ENCODE measurements at regions not wholly inside any gene's neighbourhood (a gene's known extent, or its start where the extent isn't known, plus 50 kb on each side); places are given as distances from the start of the nearest gene placed in this dataset.

DNA sequence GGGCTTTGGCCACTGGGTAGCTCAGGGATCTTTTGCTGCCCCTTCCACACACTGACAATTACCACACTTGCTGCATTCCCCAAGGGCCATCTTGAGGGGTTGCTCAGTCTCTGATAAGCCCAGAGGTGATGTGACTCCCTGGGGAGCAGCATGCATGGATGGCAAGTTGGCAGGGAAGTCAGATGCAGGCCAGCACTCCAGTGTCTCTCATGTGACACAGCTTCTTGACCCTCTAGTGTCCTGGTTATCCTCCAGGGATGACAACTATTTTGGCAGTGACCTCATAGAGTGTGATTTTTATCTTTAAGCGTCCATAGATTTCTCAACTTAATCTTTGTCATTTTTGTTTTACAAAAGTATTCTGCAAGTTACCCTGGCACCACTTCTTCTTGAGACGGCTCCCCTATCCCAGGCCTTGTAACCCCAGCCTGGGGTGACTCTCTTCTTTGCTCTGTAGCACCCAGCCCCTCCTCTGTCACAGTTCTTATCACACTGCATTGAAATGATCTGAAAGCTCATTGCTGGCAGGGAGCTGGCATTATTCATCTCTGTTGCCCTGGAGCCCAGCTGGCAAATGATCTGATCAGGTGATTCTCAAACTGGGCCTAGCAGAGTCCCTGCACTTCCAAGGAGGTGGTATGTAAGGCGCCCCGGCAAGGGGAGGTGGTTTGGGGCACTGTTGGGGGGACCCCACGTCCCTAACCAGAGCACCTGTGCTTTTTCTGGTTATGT, 72.6 kb downstream of the TENT5C start:
- DNase-seq (ENCODE audit: low spot score): no peak

- DNase-seq (ENCODE audit: low spot score): no peak
These were observed 73.5 kb downstream of the TENT5C start for GRCh38 chr1:117679299-117679698.

DNA sequence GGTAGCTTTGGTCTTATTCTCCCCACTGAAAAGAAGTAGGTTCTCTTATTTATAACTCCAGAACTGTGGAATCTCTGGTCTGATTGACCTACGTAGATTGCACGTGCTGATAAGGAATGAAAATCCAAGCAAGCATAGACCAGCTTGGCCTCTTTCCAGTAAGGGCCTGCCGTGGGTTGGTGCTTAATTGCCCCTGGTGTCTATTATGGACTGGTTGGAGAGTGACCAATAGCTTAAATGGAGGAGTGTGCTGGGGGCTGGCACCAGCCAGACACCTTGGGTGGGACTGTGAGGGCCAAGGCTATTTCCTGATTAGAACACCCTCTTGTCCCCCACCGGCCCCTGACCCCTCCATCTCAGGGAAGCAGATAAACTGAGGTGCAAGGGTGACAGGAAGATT, 74.0 kb downstream of the TENT5C start:
- no peak for DNase-seq (ENCODE audit: low spot score)

DNA sequence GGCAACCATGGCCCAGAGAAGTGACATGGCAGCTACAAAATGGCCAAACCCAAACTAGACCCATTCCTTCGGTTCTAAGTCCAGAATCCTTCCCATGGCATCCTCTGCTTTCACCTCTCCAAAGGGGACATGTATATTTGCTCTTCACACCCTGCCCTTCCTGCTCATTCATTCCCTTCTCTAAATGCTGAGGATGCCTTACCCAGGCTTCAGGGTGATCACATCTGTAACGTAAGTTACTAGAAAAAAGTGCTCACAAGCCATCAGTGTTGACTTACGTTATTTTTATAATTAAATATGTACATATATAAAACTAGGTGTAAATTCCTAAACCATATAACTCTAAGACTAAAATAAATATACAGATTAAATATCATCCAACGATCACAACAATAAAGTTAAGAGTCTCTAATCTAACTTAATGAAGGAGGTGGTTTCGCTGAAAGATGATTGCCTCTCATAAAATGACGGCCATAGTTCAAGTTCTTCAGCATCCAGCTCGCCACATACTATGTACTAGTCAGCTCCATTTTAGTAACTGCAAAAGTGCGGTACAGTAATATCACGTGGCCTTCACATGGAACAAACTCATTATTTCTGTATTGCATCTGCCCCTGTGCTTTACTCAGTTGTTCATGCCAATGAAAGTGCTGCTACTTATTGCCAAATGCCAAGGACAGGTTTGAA, 74.6 kb downstream of the TENT5C start:
- no peak for DNase-seq (ENCODE audit: low spot score)

DNA sequence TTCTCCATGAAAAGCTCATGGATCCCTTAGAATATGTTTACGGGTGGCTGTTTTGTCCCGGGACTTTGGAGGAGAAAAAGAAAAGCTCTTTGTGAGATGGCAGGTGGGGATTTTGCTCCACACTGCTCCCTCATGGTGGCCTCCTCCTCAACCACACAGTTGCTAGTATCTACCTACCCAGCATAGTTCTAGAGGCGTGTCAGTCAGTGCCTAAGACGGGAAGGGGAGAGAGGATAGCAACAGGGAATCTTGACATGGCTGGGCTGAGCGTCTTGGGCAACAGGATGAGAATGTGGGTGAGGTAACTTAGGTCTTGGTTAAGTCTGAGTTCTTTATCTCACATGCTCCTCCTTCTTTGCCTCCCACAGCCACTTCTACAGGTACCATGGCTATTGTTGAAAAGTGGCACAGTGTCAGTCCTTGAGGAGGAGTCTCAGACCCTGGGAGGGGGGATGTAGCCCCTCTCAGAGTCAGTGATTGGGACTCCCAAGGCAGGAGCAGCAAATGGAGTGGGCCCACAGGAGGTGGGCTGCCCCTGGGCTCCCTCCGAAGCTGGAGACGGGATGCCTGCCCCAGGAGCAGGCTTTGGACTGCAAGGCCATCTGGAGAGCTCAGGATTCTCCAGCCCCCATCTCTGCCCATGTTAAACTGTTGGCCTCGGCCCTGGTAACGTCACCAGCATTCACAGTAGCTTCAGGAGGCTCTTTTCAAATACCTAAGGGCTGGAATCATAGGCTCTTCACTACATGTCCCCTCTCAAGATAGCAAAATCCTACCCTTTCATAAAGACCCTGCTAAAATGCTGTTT, 75.4 kb downstream of the TENT5C start:
- DNase-seq (ENCODE audit: low spot score): no peak

DNA sequence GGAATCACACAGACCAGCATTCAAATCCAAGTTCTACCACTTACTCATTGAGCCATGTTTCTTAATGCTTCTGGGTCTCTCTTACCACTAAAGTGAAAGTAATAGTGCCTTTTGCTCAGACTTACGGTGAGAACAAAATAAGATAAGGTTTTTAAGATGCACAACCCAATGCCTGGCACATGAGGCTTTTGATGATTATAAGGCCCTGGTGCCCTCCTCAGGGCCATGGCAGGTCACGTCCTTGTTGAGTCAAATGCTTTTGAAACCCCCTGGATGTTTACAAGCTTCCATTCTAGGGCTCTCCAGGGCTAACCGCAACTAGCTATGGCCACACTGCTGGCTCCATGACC, 76.0 kb downstream of the TENT5C start:
- DNase-seq (ENCODE audit: low spot score): no peak

- no peak for DNase-seq (ENCODE audit: low spot score)
These were observed 76.5 kb downstream of the TENT5C start for GRCh38 chr1:117682372-117682771.

DNA sequence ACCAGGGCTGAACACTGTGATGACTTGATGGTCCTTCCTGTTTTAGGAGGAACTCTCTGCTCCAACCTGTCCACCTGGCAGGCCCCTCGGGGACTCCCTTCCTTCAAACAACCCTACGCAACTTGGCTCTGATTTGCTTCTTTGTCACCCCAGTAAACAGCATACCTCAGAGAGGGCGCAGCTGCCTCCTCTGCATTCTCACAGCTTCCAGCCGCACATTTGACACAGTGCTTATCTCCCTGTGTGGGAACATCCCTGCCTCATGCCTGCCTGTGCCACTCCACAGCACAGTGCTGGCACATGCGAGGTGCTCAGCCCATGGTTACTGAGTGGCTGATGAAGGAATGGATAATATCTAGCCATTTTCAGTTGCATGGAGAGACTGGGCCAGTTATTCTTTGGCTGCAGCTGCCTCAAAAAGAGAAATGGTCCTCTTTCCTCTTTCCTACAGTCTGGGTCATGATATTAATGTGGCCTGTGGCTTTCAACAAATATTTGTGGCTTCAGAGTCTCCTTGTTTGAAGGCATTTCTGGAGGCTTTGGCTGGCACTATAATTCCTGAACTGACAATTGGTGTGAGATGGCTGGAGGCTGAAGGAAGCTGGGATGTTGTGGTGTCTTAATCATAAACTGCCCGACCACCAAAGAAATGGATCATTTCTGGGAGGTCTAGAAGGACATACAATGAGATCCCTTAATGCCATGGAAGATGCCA, 77.9 kb downstream of the TENT5C start:
- no peak for DNase-seq (ENCODE audit: low spot score)

DNA sequence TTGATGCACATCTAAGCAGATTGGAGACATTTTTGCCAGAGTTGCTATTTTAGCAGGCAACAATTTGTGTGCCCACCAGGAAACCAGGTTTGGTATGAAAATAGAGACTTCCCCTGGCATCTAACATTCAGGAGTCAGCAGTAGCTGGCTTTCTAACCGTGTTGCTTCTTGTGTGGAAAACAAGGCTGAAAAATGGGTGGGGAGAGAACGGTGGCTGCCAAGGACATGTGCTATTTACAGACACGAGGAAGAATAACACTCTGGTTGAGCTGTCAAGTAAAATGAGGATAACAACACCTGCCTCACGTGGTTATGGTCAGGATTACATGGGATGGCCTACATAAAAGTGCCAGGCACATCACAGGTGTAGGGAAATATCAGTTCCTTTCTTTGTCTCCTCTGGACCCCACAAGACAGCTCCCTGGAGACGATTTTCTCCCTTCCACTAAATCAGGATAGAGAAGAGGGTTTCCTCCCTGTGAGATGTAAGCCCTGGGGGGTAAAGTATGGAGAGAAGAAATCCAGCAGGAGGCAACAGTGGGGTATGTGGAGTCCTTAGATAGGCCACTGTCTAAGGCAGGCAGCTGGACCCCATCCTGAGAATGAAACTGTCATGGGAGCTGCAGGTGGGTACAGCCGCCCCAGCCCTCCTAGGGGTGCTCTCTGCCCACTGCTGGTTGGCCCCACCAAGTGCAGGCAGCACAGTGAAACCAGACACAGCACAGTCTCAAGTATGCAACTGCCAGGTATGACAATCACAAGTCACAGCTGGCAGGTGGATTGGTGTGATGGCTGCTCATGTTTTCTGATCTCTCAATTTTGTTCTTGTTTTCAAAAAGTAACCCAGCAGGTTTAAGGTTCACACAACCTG, 80.3 kb downstream of the TENT5C start:
- no peak for DNase-seq (ENCODE audit: low spot score)

DNA sequence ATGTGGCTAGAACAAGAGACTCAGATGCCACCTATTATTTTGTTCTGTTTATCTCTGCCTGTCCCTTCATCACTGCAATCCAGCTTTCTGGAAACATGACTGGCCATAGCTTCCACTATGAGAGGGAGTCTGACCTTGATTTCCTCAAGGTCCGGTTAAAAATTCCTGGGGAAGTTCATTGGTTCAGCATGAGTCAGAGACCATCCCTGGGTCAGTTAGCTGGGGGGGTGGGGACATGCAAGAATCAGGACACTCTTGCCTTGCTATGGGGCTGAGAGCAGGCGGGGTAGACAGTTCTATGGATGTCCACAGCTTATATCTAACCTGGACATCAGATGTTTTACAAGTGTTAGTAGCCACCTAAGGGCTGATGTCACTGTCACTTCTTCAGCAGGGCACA, 81.1 kb downstream of the TENT5C start:
- peak; percentile 8 for DNase-seq (ENCODE audit: low spot score)

- DNase-seq (ENCODE audit: low spot score): no peak
These were observed 84.3 kb downstream of the TENT5C start for GRCh38 chr1:117689997-117690625.

- no peak for DNase-seq (ENCODE audit: low spot score)
These were observed 86.1 kb downstream of the TENT5C start for GRCh38 chr1:117691942-117692341.

GRCh38 chr1:117694543-117694942, 88.7 kb downstream of the TENT5C start:
- DNase-seq (ENCODE audit: low spot score): no peak

GRCh38 chr1:117695796-117696490, 90.1 kb downstream of the TENT5C start:
- no peak for DNase-seq (ENCODE audit: low spot score)

DNA sequence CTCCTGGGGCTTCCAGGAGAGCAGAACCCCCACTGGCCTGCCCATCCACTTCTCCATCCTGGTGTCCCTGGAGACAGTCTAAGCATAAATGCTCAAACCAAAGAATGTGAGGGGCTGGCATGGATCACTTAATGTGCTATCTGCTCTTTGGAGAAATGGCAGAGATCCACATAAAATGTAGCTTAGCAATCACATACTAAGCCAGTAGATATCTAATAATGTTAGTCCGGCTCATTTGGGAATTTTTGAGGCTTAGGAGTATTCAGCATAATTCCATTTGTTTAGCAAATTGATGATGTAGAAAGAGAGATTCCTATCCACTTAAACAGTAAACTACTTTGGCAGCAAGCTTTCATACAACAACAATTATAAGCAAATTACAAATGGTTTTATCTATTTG, 90.7 kb downstream of the TENT5C start:
- no peak for DNase-seq (ENCODE audit: low spot score)

- no peak for DNase-seq (ENCODE audit: low spot score)
These were observed 91.5 kb downstream of the TENT5C start for GRCh38 chr1:117697220-117697781.

- DNase-seq (ENCODE audit: low spot score): no peak
These were observed 92.7 kb downstream of the TENT5C start for GRCh38 chr1:117698398-117699160.

DNA sequence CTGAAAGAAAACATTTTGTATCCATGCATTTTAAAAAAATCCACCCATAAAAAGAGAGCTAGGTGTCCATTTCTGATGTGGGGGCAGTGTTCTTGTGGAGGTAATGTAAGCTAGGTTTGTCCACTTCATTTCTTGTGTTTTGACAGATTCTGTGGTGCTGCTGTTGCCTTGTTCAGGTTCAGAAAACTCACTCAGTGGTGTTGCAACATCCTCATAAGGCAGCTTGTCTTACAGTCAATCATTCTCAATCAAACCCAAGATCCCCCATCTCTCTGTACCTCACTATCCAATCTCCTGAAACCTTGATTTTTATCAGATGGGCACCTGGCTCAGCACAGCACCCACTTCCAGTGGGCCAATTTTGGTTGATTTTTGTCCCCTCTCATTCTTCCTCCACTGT, 94.1 kb downstream of the TENT5C start:
- DNase-seq (ENCODE audit: low spot score): no peak

DNA sequence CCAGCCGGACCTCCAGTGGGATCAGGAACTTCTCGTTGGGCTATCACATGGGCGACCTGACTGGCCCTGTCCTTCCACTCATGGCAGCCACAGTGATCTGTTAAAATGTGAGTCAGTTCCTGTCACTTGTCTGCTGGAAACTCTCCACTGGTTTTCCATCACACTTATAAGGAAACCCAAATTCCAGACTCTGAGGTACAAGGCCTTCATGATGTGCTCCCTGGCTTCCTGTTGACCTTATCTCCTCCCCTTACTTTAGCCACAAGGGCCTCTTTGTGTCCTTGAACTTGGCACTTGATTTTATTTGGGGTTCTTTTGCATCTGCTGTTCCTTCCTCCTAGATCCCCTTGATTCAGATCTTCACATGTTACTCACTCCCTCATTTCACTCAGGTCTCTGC, 96.8 kb downstream of the TENT5C start:
- peak; percentile 12 for DNase-seq (ENCODE audit: low spot score)
